DND-41 (cell line): ENCODE measurements at regions not wholly inside any gene's neighbourhood (a gene's known extent, or its start where the extent isn't known, plus 50 kb on each side); places are given as distances from the start of the nearest gene placed in this dataset.

Source experiments
- CTCF ChIP-seq: IDR thresholded peaks from 2 replicates; pipeline ENCODE4 v1.5.1; 2012; ENCODE audit warnings: borderline replicate concordance, low read length, moderate library complexity, mild to moderate bottlenecking; ENCODE audit not compliant: poor library complexity, severe bottlenecking; ENCODE audit errors: extremely low read depth
- EZH2 ChIP-seq: IDR thresholded peaks from 3 replicates; pipeline ENCODE4 v1.6.1; 2012; ENCODE audit warnings: borderline replicate concordance, low read depth, mild to moderate bottlenecking, moderate library complexity, low read length, inconsistent platforms; ENCODE audit not compliant: severe bottlenecking

- TF ChIP-seq CTCF (no peak), EZH2 (no peak)
These were observed 376.4 kb downstream of the HTR7 start for GRCh38 chr10:90481326-90481923.
